ENCODE measurements at regions not wholly inside any gene's neighbourhood (a gene's known extent, or its start where the extent isn't known, plus 50 kb on each side); places are given as distances from the start of the nearest gene placed in this dataset.

DNA sequence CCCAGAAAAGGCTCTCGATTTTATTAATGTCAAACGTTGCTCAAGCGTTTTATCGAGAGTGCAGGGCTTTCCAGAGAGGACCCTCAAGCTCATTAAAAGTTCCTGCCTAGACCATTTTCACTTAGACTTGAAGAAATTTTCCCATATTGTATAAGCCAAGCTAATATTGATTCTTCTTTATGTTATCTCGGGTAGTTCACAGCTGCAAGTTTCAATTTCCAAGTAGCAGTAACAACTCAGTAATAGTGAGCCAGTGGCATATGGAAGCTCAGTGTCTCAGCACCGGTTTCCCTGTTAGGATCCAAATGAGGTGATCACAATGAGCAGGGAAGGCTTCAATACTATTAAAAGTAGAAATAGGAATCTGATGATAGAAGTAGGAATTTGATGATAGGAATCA, 274.5 kb downstream of the TMX3 start:
- TF ChIP-seq CREB1 (IDR thresholded peaks at IDR 0.05; ENCODE audit: low read depth) (no peak), TEAD4 (IDR thresholded peaks at IDR 0.05) (no peak), RAD21 (IDR thresholded peaks at IDR 0.05; ENCODE audit: low read depth) (no peak), TCF12 (IDR thresholded peaks at IDR 0.05; ENCODE audit: low read depth) (no peak), MAX (IDR thresholded peaks at IDR 0.05) (no peak), NFIC (IDR thresholded peaks at IDR 0.05) (no peak)

- TF ChIP-seq TAF1 (IDR thresholded peaks at IDR 0.05; ENCODE audit: low read depth) (no peak), ZBTB7A (IDR thresholded peaks at IDR 0.05; ENCODE audit: low read depth) (no peak), CREB1 (IDR thresholded peaks at IDR 0.05; ENCODE audit: low read depth) (no peak), TEAD4 (IDR thresholded peaks at IDR 0.05) (no peak), USF1 (IDR thresholded peaks at IDR 0.05) (no peak), EGR1 (IDR thresholded peaks at IDR 0.05) (no peak), TCF12 (IDR thresholded peaks at IDR 0.05; ENCODE audit: low read depth) (no peak)
These were observed 275.3 kb downstream of the TMX3 start for GRCh38 chr18:68439642-68440041.

DNA sequence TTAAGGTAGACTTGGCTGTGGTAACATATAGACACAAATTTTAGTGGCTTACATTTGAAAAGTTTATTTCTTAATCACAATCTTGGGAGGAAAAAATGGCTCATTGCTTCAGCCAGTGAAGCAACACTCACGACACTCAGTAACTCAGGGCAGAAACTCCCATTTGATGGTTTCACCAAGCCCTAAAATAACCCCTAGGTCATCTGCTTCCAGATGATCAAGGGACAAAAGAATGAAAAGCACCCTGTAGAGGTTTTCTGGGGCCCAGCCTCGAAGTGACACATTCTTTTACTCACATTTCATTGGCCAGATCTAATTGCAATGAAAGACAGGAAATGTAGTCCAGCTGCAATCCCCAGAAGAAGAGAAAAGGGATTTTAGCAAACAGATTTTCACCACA, 275.9 kb downstream of the TMX3 start:
- no peak for TF ChIP-seq REST (IDR thresholded peaks at IDR 0.05; ENCODE audit: low read depth)
- no peak for TF ChIP-seq NFIC (IDR thresholded peaks at IDR 0.05)
- no peak for TF ChIP-seq YY1 (IDR thresholded peaks at IDR 0.05; ENCODE audit: low read depth)
- TF ChIP-seq MAX (IDR thresholded peaks at IDR 0.05): no peak
- TF ChIP-seq CEBPB (IDR thresholded peaks at IDR 0.05): no peak
- no peak for TF ChIP-seq CREB1 (IDR thresholded peaks at IDR 0.05; ENCODE audit: low read depth)
- TF ChIP-seq FOXM1 (IDR thresholded peaks at IDR 0.05; ENCODE audit: borderline replicate concordance, low read depth): no peak
- no peak for TF ChIP-seq USF1 (IDR thresholded peaks at IDR 0.05)
- TF ChIP-seq EP300 (IDR thresholded peaks at IDR 0.05; ENCODE audit: borderline replicate concordance): no peak
- TF ChIP-seq TAF1 (IDR thresholded peaks at IDR 0.05; ENCODE audit: low read depth): no peak
- TF ChIP-seq ZBTB7A (IDR thresholded peaks at IDR 0.05; ENCODE audit: low read depth): no peak
- no peak for TF ChIP-seq TCF12 (IDR thresholded peaks at IDR 0.05; ENCODE audit: low read depth)

- TF ChIP-seq EP300 (IDR thresholded peaks at IDR 0.05; ENCODE audit: borderline replicate concordance) (no peak), TAF1 (IDR thresholded peaks at IDR 0.05; ENCODE audit: low read depth) (no peak), TCF12 (IDR thresholded peaks at IDR 0.05; ENCODE audit: low read depth) (no peak), USF1 (IDR thresholded peaks at IDR 0.05) (no peak), FOXM1 (IDR thresholded peaks at IDR 0.05; ENCODE audit: borderline replicate concordance, low read depth) (no peak), CREB1 (IDR thresholded peaks at IDR 0.05; ENCODE audit: low read depth) (no peak), NFIC (IDR thresholded peaks at IDR 0.05) (no peak), ZBTB7A (IDR thresholded peaks at IDR 0.05; ENCODE audit: low read depth) (no peak), MAX (IDR thresholded peaks at IDR 0.05) (no peak), REST (IDR thresholded peaks at IDR 0.05; ENCODE audit: low read depth) (no peak)
These were observed 276.4 kb downstream of the TMX3 start for GRCh38 chr18:68438536-68438935.

GRCh38 chr18:68436485-68436884, 278.4 kb downstream of the TMX3 start:
- TF ChIP-seq ZBTB7A (IDR thresholded peaks at IDR 0.05; ENCODE audit: low read depth): no peak
- no peak for TF ChIP-seq TEAD4 (IDR thresholded peaks at IDR 0.05)

DNA sequence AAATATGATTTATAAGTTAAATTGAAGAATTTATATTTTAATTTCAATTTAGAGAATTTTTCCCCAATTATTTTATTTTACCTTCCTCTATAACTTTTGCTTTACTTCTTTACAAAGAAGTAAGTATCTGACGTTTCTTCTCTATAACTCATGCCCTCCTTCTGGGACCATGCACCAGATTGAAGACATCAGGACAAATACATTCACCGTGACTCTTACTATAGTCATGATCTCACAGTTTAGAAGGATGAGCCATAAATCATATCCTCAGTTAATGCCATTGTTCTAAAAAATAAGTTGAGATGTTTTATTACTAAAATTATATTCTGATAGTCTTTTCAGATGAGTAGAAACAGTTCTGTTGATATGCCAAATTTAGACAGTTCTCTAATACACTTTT, 279.3 kb downstream of the TMX3 start:
- TF ChIP-seq ZBTB7A (IDR thresholded peaks at IDR 0.05; ENCODE audit: low read depth) (no peak), USF1 (IDR thresholded peaks at IDR 0.05) (no peak), YY1 (IDR thresholded peaks at IDR 0.05; ENCODE audit: low read depth) (no peak), CREB1 (IDR thresholded peaks at IDR 0.05; ENCODE audit: low read depth) (no peak), CEBPB (IDR thresholded peaks at IDR 0.05) (no peak), RAD21 (IDR thresholded peaks at IDR 0.05; ENCODE audit: low read depth) (no peak), REST (IDR thresholded peaks at IDR 0.05; ENCODE audit: low read depth) (no peak), MAX (IDR thresholded peaks at IDR 0.05) (no peak), TEAD4 (IDR thresholded peaks at IDR 0.05) (no peak), NFIC (IDR thresholded peaks at IDR 0.05) (no peak), FOXM1 (IDR thresholded peaks at IDR 0.05; ENCODE audit: borderline replicate concordance, low read depth) (no peak), TAF1 (IDR thresholded peaks at IDR 0.05; ENCODE audit: low read depth) (no peak), TCF12 (IDR thresholded peaks at IDR 0.05; ENCODE audit: low read depth) (no peak)

Data from Ishikawa (cell line).